Coronary artery (tissue), 2 donors: ENCODE measurements at regions not wholly inside any gene's neighbourhood (a gene's known extent, or its start where the extent isn't known, plus 50 kb on each side); places are given as distances from the start of the nearest gene placed in this dataset.

Experiments used
- DNase-seq: peaks from one replicate; pipeline ENCODE4 v3.0.0-alpha.2; 2017; ENCODE audit warnings: low spot score
- H3K27ac ChIP-seq, 2 donors: fragments of 200-600 bp; sonication (generic); one replicate each; pipeline ENCODE4 v1.5.1; 2016 to 2019
- H3K4me3 ChIP-seq: fragments of 200-600 bp; sonication (generic); 2 replicates; pipeline ENCODE4 v1.5.1; 2016; ENCODE audit warnings: mild to moderate bottlenecking, moderate library complexity
- CTCF ChIP-seq: fragments of 200-600 bp; sonication (generic); IDR thresholded peaks from one replicate; pipeline ENCODE4 v1.5.1; 2019; ENCODE audit warnings: antibody characterized with exemption

GRCh38 chr2:2839393-2839781, 508.3 kb upstream of the MYT1L start:
- H3K4me3 ChIP-seq: no peak overlapping the region
- DNase-seq: peak; percentile 62
- no peak overlapping the region for H3K27ac ChIP-seq
- TF ChIP-seq CTCF: no peak

- no peak for DNase-seq
- Histone ChIP-seq H3K4me3 (no peak overlapping the region), H3K27ac (no peak overlapping the region)
- TF ChIP-seq CTCF: no peak
These were observed 507.4 kb upstream of the MYT1L start for GRCh38 chr2:2838548-2838845.

- no peak for TF ChIP-seq CTCF
- no peak overlapping the region for H3K27ac ChIP-seq
These were observed 506.9 kb upstream of the MYT1L start for GRCh38 chr2:2837746-2838547.

GRCh38 chr2:2836343-2837070, 505.4 kb upstream of the MYT1L start:
- Histone ChIP-seq H3K4me3 (no peak overlapping the region), H3K27ac (no peak overlapping the region)

More at GRCh38 chr2:2837746-2838547, 506.9 kb upstream of the MYT1L start:
- peak; percentile 56 for DNase-seq
- no peak overlapping the region for H3K4me3 ChIP-seq

GRCh38 chr2:2834516-2835254, 503.6 kb upstream of the MYT1L start:
- no peak for TF ChIP-seq CTCF
- H3K27ac ChIP-seq: no peak overlapping the region
- peak; percentile 40 for DNase-seq

More at GRCh38 chr2:2836343-2837070, 505.4 kb upstream of the MYT1L start:
- no peak for TF ChIP-seq CTCF
- peak; percentile 58 for DNase-seq

GRCh38 chr2:2834105-2834504, 503.0 kb upstream of the MYT1L start:
- peak; percentile 53 for DNase-seq
- Histone ChIP-seq H3K27ac (no peak overlapping the region), H3K4me3 (no peak overlapping the region)
- no peak for TF ChIP-seq CTCF

More at GRCh38 chr2:2834516-2835254, 503.6 kb upstream of the MYT1L start:
- no peak overlapping the region for H3K4me3 ChIP-seq
